Spleen (tissue), 7 donors: ENCODE measurements at regions not wholly inside any gene's neighbourhood (a gene's known extent, or its start where the extent isn't known, plus 50 kb on each side); places are given as distances from the start of the nearest gene placed in this dataset.

ENCODE experiments used
- POLR2AphosphoS5 ChIP-seq, 3 donors: sonication (generic); formaldehyde crosslinking; IDR thresholded peaks; one replicate each; pipeline ENCODE4 v1.5.1; 2017; ENCODE audit warnings: antibody characterized with exemption in 3 of 3
- TF ChIP-seq, protein P1 (sequence below), 11 experiments: fragments of 200-600 bp in 7 of 11; fragments of 450-650 bp in 4 of 11; sonication (generic) in 4 of 11; IDR thresholded peaks in 8 of 11; conservative IDR thresholded peaks in 3 of 11; 1 replicate in 7 of 11; 2 replicates in 4 of 11; pipeline versions ENCODE4 v1.4.0 to v1.8.0; 2016 to 2021; ENCODE audit warnings: antibody characterized with exemption in 11 of 11, inconsistent platforms in 4 of 11, mild to moderate bottlenecking in 1 of 11
- donor health status: DM: no; HTN: no; CAD: no; lungs with moderate emphysema.
- donor health status: DM: no; HTN: no; CAD: no.
- donor health status: DM: no; HTN: no; CAD: no.

DNA sequence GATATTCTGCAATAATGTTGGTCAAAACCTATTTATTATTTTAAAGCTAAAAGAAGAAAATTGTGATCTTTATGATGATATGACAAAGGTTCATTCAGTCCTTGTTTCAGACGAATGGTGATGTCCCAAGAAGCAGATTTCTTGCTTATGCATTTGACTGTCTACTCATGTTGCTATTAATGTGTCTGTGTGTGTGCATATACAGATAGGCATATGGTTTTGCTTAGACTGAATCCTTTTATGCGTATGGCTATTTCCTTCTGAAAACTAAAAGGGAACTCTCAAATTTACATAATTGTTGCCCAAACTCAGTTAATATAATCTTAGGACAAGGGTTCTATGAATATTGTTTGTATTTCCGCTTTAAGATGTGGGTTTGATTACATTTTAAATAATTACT is 632.3 kb upstream of the SETBP1 start:
- TF ChIP-seq, protein P1, sequence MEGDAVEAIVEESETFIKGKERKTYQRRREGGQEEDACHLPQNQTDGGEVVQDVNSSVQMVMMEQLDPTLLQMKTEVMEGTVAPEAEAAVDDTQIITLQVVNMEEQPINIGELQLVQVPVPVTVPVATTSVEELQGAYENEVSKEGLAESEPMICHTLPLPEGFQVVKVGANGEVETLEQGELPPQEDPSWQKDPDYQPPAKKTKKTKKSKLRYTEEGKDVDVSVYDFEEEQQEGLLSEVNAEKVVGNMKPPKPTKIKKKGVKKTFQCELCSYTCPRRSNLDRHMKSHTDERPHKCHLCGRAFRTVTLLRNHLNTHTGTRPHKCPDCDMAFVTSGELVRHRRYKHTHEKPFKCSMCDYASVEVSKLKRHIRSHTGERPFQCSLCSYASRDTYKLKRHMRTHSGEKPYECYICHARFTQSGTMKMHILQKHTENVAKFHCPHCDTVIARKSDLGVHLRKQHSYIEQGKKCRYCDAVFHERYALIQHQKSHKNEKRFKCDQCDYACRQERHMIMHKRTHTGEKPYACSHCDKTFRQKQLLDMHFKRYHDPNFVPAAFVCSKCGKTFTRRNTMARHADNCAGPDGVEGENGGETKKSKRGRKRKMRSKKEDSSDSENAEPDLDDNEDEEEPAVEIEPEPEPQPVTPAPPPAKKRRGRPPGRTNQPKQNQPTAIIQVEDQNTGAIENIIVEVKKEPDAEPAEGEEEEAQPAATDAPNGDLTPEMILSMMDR (IDR thresholded peaks at IDR 0.05 in 8 of 11, conservative IDR thresholded peaks at IDR 0.05 in 3 of 11): no peak
- no peak for TF ChIP-seq POLR2AphosphoS5 (IDR thresholded peaks at IDR 0.05)
